ENCODE measurements at regions not wholly inside any gene's neighbourhood (a gene's known extent, or its start where the extent isn't known, plus 50 kb on each side); places are given as distances from the start of the nearest gene placed in this dataset.

DNA sequence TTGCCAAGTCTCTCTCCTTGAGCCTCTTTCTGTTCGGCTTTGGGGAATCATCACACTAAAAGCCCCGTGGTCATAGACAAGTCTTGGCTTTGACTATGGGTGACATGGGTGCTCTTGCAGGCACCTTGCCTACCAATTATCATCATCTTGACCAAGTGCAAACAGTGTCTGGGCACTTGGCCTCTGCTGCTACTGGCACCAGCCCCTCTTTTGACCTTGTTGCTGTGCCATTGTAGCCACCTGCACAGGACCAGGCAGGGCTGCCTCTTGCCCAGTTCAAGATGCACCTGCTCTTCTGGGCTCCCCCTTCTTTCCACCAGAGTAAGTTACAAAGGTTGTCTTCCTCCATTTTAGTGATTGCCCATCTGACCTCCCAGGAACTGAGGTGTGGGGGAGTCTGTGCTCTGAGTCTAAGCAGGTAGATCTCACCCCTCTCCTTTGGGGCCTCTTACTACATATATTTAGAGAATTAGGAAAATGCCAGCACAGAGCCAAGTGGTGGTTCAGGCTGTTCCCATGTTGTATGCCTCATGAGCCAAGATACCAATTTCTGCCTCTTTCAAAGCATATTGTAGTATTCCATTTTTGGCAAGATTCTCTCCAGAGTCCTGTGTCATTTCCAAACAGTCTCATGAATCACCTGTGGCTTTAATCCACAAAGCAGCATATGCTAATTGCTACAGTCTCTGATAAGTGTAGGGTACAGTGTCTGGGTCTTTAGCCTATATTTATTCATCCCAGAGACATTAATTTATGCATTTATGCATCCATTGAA, 142.9 kb upstream of the DAP start:
- Histone ChIP-seq H3K4me2 (ENCODE audit: low read length) (no peak overlapping the region), H3K27ac (ENCODE audit: low read length) (no peak overlapping the region), H3K36me3 (replicated peaks; ENCODE audit: low read depth, low read length) (no peaks in the 10 kb centered on the region), H3K9me3 (ENCODE audit: insufficient read depth, low read length) (no peaks in the 10 kb centered on the region), H3K27me3 (ENCODE audit: low read depth, low read length) (peaks cover 6% of the 10 kb centered on the region; the same call in 1 of the 2 replicates), H2AFZ (ENCODE audit: low read depth, low read length) (no peak overlapping the region), H4K20me1 (ENCODE audit: insufficient read depth, low read length) (no peaks in the 10 kb centered on the region), H3K79me2 (ENCODE audit: low read length) (no peaks in the 10 kb centered on the region), H3K4me3 (ENCODE audit: low read length) (no peak overlapping the region), H3K4me1 (ENCODE audit: low read length) (no peaks in the 10 kb centered on the region), H3K9ac (ENCODE audit: low read length) (no peak overlapping the region)
- no peak for TF ChIP-seq EZH2phosphoT487 (IDR thresholded peaks at IDR 0.05; ENCODE audit: low read depth)
- TF ChIP-seq, protein P1, sequence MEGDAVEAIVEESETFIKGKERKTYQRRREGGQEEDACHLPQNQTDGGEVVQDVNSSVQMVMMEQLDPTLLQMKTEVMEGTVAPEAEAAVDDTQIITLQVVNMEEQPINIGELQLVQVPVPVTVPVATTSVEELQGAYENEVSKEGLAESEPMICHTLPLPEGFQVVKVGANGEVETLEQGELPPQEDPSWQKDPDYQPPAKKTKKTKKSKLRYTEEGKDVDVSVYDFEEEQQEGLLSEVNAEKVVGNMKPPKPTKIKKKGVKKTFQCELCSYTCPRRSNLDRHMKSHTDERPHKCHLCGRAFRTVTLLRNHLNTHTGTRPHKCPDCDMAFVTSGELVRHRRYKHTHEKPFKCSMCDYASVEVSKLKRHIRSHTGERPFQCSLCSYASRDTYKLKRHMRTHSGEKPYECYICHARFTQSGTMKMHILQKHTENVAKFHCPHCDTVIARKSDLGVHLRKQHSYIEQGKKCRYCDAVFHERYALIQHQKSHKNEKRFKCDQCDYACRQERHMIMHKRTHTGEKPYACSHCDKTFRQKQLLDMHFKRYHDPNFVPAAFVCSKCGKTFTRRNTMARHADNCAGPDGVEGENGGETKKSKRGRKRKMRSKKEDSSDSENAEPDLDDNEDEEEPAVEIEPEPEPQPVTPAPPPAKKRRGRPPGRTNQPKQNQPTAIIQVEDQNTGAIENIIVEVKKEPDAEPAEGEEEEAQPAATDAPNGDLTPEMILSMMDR (IDR thresholded peaks at IDR 0.05; ENCODE audit: low read depth, low read length), result no peak

DNA sequence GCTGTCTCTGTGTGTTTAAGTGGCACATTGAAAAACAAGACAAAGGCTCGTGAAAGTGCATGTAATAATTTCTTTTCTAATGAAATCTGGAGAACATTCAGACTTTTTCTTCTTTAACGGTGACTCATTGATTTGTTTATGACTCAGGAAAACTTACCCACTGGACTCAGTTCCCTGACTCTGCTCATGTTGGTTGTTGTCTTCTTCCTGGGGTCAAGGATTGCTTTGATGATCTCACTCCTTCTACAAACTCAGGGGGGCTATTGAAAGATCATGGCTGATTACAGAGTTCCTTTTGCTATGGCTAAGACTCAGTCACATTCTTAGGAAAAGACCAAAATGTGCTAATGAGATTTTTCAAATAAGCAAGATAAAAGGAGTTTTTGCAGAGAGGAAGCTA, 141.1 kb upstream of the DAP start:
- H3K9ac ChIP-seq (ENCODE audit: low read length), result no peak overlapping the region
- H3K27ac ChIP-seq (ENCODE audit: low read length), result no peak overlapping the region
- no peak overlapping the region for H3K4me2 ChIP-seq (ENCODE audit: low read length)

GRCh38 chr5:10898514-10898913, 137.5 kb upstream of the DAP start:
- Histone ChIP-seq H3K27me3 (ENCODE audit: low read depth, low read length) (peaks cover 6% of the 10 kb centered on the region; the same call in 1 of the 2 replicates), H2AFZ (ENCODE audit: low read depth, low read length) (no peak overlapping the region), H3K9ac (ENCODE audit: low read length) (no peak overlapping the region), H3K27ac (ENCODE audit: low read length) (no peak overlapping the region), H3K4me3 (ENCODE audit: low read length) (no peak overlapping the region), H3K4me1 (ENCODE audit: low read length) (no peaks in the 10 kb centered on the region), H3K36me3 (replicated peaks; ENCODE audit: low read depth, low read length) (no peaks in the 10 kb centered on the region), H3K9me3 (ENCODE audit: insufficient read depth, low read length) (no peaks in the 10 kb centered on the region), H3K79me2 (ENCODE audit: low read length) (no peaks in the 10 kb centered on the region), H3K4me2 (ENCODE audit: low read length) (no peak overlapping the region), H4K20me1 (ENCODE audit: insufficient read depth, low read length) (no peaks in the 10 kb centered on the region)
- no peak for TF ChIP-seq EZH2phosphoT487 (IDR thresholded peaks at IDR 0.05; ENCODE audit: low read depth)
- TF ChIP-seq, protein P1 (IDR thresholded peaks at IDR 0.05; ENCODE audit: low read depth, low read length), result no peak

More for the DNA sequence above, 141.1 kb upstream of the DAP start:
- Histone ChIP-seq H3K36me3 (replicated peaks; ENCODE audit: low read depth, low read length) (no peaks in the 10 kb centered on the region), H3K79me2 (ENCODE audit: low read length) (no peaks in the 10 kb centered on the region), H3K27me3 (ENCODE audit: low read depth, low read length) (peaks cover 6% of the 10 kb centered on the region; the same call in 1 of the 2 replicates), H3K4me1 (ENCODE audit: low read length) (no peaks in the 10 kb centered on the region), H4K20me1 (ENCODE audit: insufficient read depth, low read length) (no peaks in the 10 kb centered on the region), H2AFZ (ENCODE audit: low read depth, low read length) (no peak overlapping the region), H3K4me3 (ENCODE audit: low read length) (no peak overlapping the region), H3K9me3 (ENCODE audit: insufficient read depth, low read length) (no peaks in the 10 kb centered on the region)
- TF ChIP-seq EZH2phosphoT487 (IDR thresholded peaks at IDR 0.05; ENCODE audit: low read depth), result no peak
- TF ChIP-seq, protein P1 (IDR thresholded peaks at IDR 0.05; ENCODE audit: low read depth, low read length), result no peak

- no peak overlapping the region for H3K4me3 ChIP-seq (ENCODE audit: low read length)
- H3K27me3 ChIP-seq (ENCODE audit: low read depth, low read length), result no peaks in the 10 kb centered on the region
- H3K27ac ChIP-seq (ENCODE audit: low read length), result no peak overlapping the region
- no peaks in the 10 kb centered on the region for H3K4me1 ChIP-seq (ENCODE audit: low read length)
- no peak overlapping the region for H3K4me2 ChIP-seq (ENCODE audit: low read length)
- no peaks in the 10 kb centered on the region for H3K9me3 ChIP-seq (ENCODE audit: insufficient read depth, low read length)
- H3K9ac ChIP-seq (ENCODE audit: low read length), result no peak overlapping the region
- TF ChIP-seq, protein P1 (IDR thresholded peaks at IDR 0.05; ENCODE audit: low read depth, low read length), result no peak
- no peak for TF ChIP-seq EZH2phosphoT487 (IDR thresholded peaks at IDR 0.05; ENCODE audit: low read depth)
- no peaks in the 10 kb centered on the region for H3K79me2 ChIP-seq (ENCODE audit: low read length)
- H2AFZ ChIP-seq (ENCODE audit: low read depth, low read length), result no peak overlapping the region
- H4K20me1 ChIP-seq (ENCODE audit: insufficient read depth, low read length), result no peaks in the 10 kb centered on the region
- H3K36me3 ChIP-seq (replicated peaks; ENCODE audit: low read depth, low read length), result no peaks in the 10 kb centered on the region
Measured at GRCh38 chr5:10896016-10896415, 135.0 kb upstream of the DAP start.

Data from OCI-LY3 (cell line).